ENCODE measurements at regions not wholly inside any gene's neighbourhood (a gene's known extent, or its start where the extent isn't known, plus 50 kb on each side); places are given as distances from the start of the nearest gene placed in this dataset.
A peak's percentile ranks its signal among the peaks of the same experiment; 100 is the strongest.

- Histone ChIP-seq H3K27me3 (ENCODE audit: control insufficient read depth in 1 of 2, insufficient read depth in 2 of 2, low read length in 2 of 2) (no peaks in the 10 kb centered on the region), H3K4me3 (ENCODE audit: low read length in 2 of 2) (no peak overlapping the region), H3K4me1 (ENCODE audit: control insufficient read depth, insufficient read depth, low read length) (no peaks in the 10 kb centered on the region), H3K9me3 (ENCODE audit: control insufficient read depth in 2 of 2, low read length in 2 of 2) (no peaks in the 10 kb centered on the region), H3K27ac (ENCODE audit: low read length) (no peak overlapping the region), H3K36me3 (ENCODE audit: control insufficient read depth in 2 of 2, insufficient read depth in 2 of 2, low read length in 2 of 2) (no peaks in the 10 kb centered on the region), H3K9ac (ENCODE audit: low read length in 2 of 2) (no peak overlapping the region)
Observed at GRCh38 chr13:33467556-33467955, 182.0 kb upstream of the STARD13 start.

GRCh38 chr13:33471204-33471603 lies 185.6 kb upstream of the STARD13 start:
- H3K27ac ChIP-seq (ENCODE audit: low read length): no peak overlapping the region
- H3K9ac ChIP-seq (ENCODE audit: low read length in 2 of 2): no peak overlapping the region
- H3K27me3 ChIP-seq (ENCODE audit: control insufficient read depth in 1 of 2, insufficient read depth in 2 of 2, low read length in 2 of 2): no peaks in the 10 kb centered on the region
- H3K36me3 ChIP-seq (ENCODE audit: control insufficient read depth in 2 of 2, insufficient read depth in 2 of 2, low read length in 2 of 2): no peaks in the 10 kb centered on the region
- no peak overlapping the region for H3K4me3 ChIP-seq (ENCODE audit: low read length in 2 of 2)
- H3K9me3 ChIP-seq (ENCODE audit: control insufficient read depth in 2 of 2, low read length in 2 of 2): no peaks in the 10 kb centered on the region
- H3K4me1 ChIP-seq (ENCODE audit: control insufficient read depth, insufficient read depth, low read length): no peaks in the 10 kb centered on the region

GRCh38 chr13:33472446-33472845 lies 186.9 kb upstream of the STARD13 start:
- no peaks in the 10 kb centered on the region for H3K9me3 ChIP-seq (ENCODE audit: control insufficient read depth in 2 of 2, low read length in 2 of 2)
- H3K27me3 ChIP-seq (ENCODE audit: control insufficient read depth in 1 of 2, insufficient read depth in 2 of 2, low read length in 2 of 2): no peaks in the 10 kb centered on the region
- no peaks in the 10 kb centered on the region for H3K36me3 ChIP-seq (ENCODE audit: control insufficient read depth in 2 of 2, insufficient read depth in 2 of 2, low read length in 2 of 2)
- H3K4me1 ChIP-seq (ENCODE audit: control insufficient read depth, insufficient read depth, low read length): no peaks in the 10 kb centered on the region
- H3K4me3 ChIP-seq (ENCODE audit: low read length in 2 of 2): no peak overlapping the region
- no peak overlapping the region for H3K27ac ChIP-seq (ENCODE audit: low read length)
- no peak overlapping the region for H3K9ac ChIP-seq (ENCODE audit: low read length in 2 of 2)

- no peaks in the 10 kb centered on the region for H3K9me3 ChIP-seq (ENCODE audit: control insufficient read depth in 2 of 2, low read length in 2 of 2)
- H3K4me3 ChIP-seq (ENCODE audit: low read length in 2 of 2): no peak overlapping the region
- H3K36me3 ChIP-seq (ENCODE audit: control insufficient read depth in 2 of 2, insufficient read depth in 2 of 2, low read length in 2 of 2): no peaks in the 10 kb centered on the region
- H3K27ac ChIP-seq (ENCODE audit: low read length): no peak overlapping the region
- no peaks in the 10 kb centered on the region for H3K4me1 ChIP-seq (ENCODE audit: control insufficient read depth, insufficient read depth, low read length)
- H3K27me3 ChIP-seq (ENCODE audit: control insufficient read depth in 1 of 2, insufficient read depth in 2 of 2, low read length in 2 of 2): no peaks in the 10 kb centered on the region
- no peak overlapping the region for H3K9ac ChIP-seq (ENCODE audit: low read length in 2 of 2)
Observed at GRCh38 chr13:33479105-33479504, 193.6 kb upstream of the STARD13 start.

GRCh38 chr13:33480561-33480960 lies 195.0 kb upstream of the STARD13 start:
- Histone ChIP-seq H3K4me1 (ENCODE audit: control insufficient read depth, insufficient read depth, low read length) (no peaks in the 10 kb centered on the region), H3K4me3 (ENCODE audit: low read length in 2 of 2) (no peak overlapping the region), H3K27me3 (ENCODE audit: control insufficient read depth in 1 of 2, insufficient read depth in 2 of 2, low read length in 2 of 2) (no peaks in the 10 kb centered on the region), H3K9ac (ENCODE audit: low read length in 2 of 2) (no peak overlapping the region), H3K36me3 (ENCODE audit: control insufficient read depth in 2 of 2, insufficient read depth in 2 of 2, low read length in 2 of 2) (no peaks in the 10 kb centered on the region), H3K27ac (ENCODE audit: low read length) (no peak overlapping the region), H3K9me3 (ENCODE audit: control insufficient read depth in 2 of 2, low read length in 2 of 2) (peaks cover 0 to 5% of the 10 kb centered on the region in 2 donors)

GRCh38 chr13:33483471-33483870 lies 197.9 kb upstream of the STARD13 start:
- Histone ChIP-seq H3K9me3 (ENCODE audit: control insufficient read depth in 2 of 2, low read length in 2 of 2) (peaks cover 0 to 5% of the 10 kb centered on the region in 2 donors), H3K27ac (ENCODE audit: low read length) (no peak overlapping the region), H3K27me3 (ENCODE audit: control insufficient read depth in 1 of 2, insufficient read depth in 2 of 2, low read length in 2 of 2) (no peaks in the 10 kb centered on the region), H3K4me1 (ENCODE audit: control insufficient read depth, insufficient read depth, low read length) (no peaks in the 10 kb centered on the region), H3K9ac (ENCODE audit: low read length in 2 of 2) (no peak overlapping the region), H3K4me3 (ENCODE audit: low read length in 2 of 2) (no peak overlapping the region), H3K36me3 (ENCODE audit: control insufficient read depth in 2 of 2, insufficient read depth in 2 of 2, low read length in 2 of 2) (no peaks in the 10 kb centered on the region)

- H3K9me3 ChIP-seq (ENCODE audit: control insufficient read depth in 2 of 2, low read length in 2 of 2): peaks cover 0 to 5% of the 10 kb centered on the region in 2 donors
- H3K36me3 ChIP-seq (ENCODE audit: control insufficient read depth in 2 of 2, insufficient read depth in 2 of 2, low read length in 2 of 2): no peaks in the 10 kb centered on the region
- H3K27ac ChIP-seq (ENCODE audit: low read length): no peak overlapping the region
- H3K4me3 ChIP-seq (ENCODE audit: low read length in 2 of 2): no peak overlapping the region
- H3K4me1 ChIP-seq (ENCODE audit: control insufficient read depth, insufficient read depth, low read length): no peaks in the 10 kb centered on the region
- no peaks in the 10 kb centered on the region for H3K27me3 ChIP-seq (ENCODE audit: control insufficient read depth in 1 of 2, insufficient read depth in 2 of 2, low read length in 2 of 2)
- no peak overlapping the region for H3K9ac ChIP-seq (ENCODE audit: low read length in 2 of 2)
Observed at GRCh38 chr13:33485247-33485646, 199.7 kb upstream of the STARD13 start.

GRCh38 chr13:33487575-33488243 lies 202.2 kb upstream of the STARD13 start:
- Histone ChIP-seq H3K9ac (ENCODE audit: low read length in 2 of 2) (no peak overlapping the region), H3K36me3 (ENCODE audit: control insufficient read depth in 2 of 2, insufficient read depth in 2 of 2, low read length in 2 of 2) (no peaks in the 10 kb centered on the region), H3K27me3 (ENCODE audit: control insufficient read depth in 1 of 2, insufficient read depth in 2 of 2, low read length in 2 of 2) (no peaks in the 10 kb centered on the region), H3K9me3 (ENCODE audit: control insufficient read depth in 2 of 2, low read length in 2 of 2) (peaks cover 0 to 5% of the 10 kb centered on the region in 2 donors), H3K4me3 (ENCODE audit: low read length in 2 of 2) (peak overlapping the region in 1 of 2 donors; percentile 36), H3K27ac (ENCODE audit: low read length) (no peak overlapping the region), H3K4me1 (ENCODE audit: control insufficient read depth, insufficient read depth, low read length) (no peaks in the 10 kb centered on the region)

GRCh38 chr13:33489563-33489962 lies 204.0 kb upstream of the STARD13 start:
- H3K9me3 ChIP-seq (ENCODE audit: control insufficient read depth in 2 of 2, low read length in 2 of 2): peaks cover 0 to under 1% of the 10 kb centered on the region in 2 donors
- no peaks in the 10 kb centered on the region for H3K36me3 ChIP-seq (ENCODE audit: control insufficient read depth in 2 of 2, insufficient read depth in 2 of 2, low read length in 2 of 2)
- H3K4me1 ChIP-seq (ENCODE audit: control insufficient read depth, insufficient read depth, low read length): no peaks in the 10 kb centered on the region

GRCh38 chr13:33490461-33491327 lies 205.1 kb upstream of the STARD13 start:
- Histone ChIP-seq H3K36me3 (ENCODE audit: control insufficient read depth in 2 of 2, insufficient read depth in 2 of 2, low read length in 2 of 2) (no peaks in the 10 kb centered on the region), H3K27ac (ENCODE audit: low read length) (no peak overlapping the region), H3K9me3 (ENCODE audit: control insufficient read depth in 2 of 2, low read length in 2 of 2) (no peaks in the 10 kb centered on the region), H3K4me1 (ENCODE audit: control insufficient read depth, insufficient read depth, low read length) (no peaks in the 10 kb centered on the region), H3K27me3 (ENCODE audit: control insufficient read depth in 1 of 2, insufficient read depth in 2 of 2, low read length in 2 of 2) (no peaks in the 10 kb centered on the region), H3K4me3 (ENCODE audit: low read length in 2 of 2) (peak overlapping the region in 1 of 2 donors; percentile 9), H3K9ac (ENCODE audit: low read length in 2 of 2) (no peak overlapping the region)

More at GRCh38 chr13:33489563-33489962, 204.0 kb upstream of the STARD13 start:
- no peaks in the 10 kb centered on the region for H3K27me3 ChIP-seq (ENCODE audit: control insufficient read depth in 1 of 2, insufficient read depth in 2 of 2, low read length in 2 of 2)
- no peak overlapping the region for H3K9ac ChIP-seq (ENCODE audit: low read length in 2 of 2)
- no peak overlapping the region for H3K4me3 ChIP-seq (ENCODE audit: low read length in 2 of 2)
- H3K27ac ChIP-seq (ENCODE audit: low read length): no peak overlapping the region

Data from stomach smooth muscle (tissue), 2 donors.